Stimulated activated naive CD8-positive, alpha-beta T cell treated with anti-CD3 and anti-CD28 coated beads, Interleukin-15, Interleukin-2, amounts not matched to agents 100 U/mL and 50 U/mL, for 24 hours (primary cell): ENCODE measurements at regions not wholly inside any gene's neighbourhood (a gene's known extent, or its start where the extent isn't known, plus 50 kb on each side); places are given as distances from the start of the nearest gene placed in this dataset.

Source experiments
- ATAC-seq: fragments of 150-1000 bp; cut with Tn5 transposase; one replicate; pipeline ENCODE4 v1.10.0; 2021
- DNase-seq: peaks from one replicate; pipeline ENCODE4 v3.0.0; 2021

DNA sequence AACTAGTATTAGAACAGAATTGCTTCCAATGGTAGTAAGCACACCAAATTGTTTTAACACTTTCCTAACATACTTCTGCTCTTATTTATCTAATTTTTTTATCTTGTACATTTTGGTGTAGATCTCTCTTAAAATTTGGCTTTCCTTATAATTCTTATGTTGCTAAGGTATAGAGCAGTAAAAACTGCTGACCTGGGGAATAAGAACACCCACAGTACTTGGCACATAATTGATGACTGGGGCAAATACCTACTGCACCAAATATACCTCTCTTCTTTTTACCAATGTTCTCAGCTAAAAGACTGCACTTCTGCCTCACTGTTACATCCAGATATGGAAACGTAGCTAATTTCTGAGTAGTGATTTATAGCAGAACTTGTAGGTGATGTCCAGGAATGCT is 642.2 kb downstream of the LIG4 start:
- DNase-seq = no peak
- no peak for ATAC-seq

DNA sequence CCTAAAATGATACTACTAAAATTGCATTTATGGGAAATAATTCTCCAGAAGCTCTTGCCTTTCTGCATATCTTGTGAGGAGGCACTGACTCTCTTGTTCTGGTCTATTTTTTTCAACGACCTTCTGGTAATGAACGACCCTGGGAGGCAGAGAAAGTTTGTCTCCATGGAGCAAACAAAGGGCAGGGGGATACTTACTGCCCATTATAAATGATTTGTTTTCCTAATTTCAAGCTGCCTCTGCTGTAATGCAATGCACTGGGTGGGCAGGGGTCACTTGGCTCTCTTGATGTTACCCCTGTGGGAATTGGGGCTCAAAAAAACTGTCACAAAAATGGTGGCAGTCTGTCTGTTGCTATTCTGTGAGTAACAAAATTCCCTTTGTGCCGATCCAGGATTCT is 643.2 kb downstream of the LIG4 start:
- DNase-seq (no peak), ATAC-seq (no peak)

- ATAC-seq = no peak
- DNase-seq = no peak
Observed at GRCh38 chr13:107568181-107568580, 647.2 kb downstream of the LIG4 start.

GRCh38 chr13:107563099-107563925 is 652.0 kb downstream of the LIG4 start:
- ATAC-seq (no peak), DNase-seq (no peak)

DNA sequence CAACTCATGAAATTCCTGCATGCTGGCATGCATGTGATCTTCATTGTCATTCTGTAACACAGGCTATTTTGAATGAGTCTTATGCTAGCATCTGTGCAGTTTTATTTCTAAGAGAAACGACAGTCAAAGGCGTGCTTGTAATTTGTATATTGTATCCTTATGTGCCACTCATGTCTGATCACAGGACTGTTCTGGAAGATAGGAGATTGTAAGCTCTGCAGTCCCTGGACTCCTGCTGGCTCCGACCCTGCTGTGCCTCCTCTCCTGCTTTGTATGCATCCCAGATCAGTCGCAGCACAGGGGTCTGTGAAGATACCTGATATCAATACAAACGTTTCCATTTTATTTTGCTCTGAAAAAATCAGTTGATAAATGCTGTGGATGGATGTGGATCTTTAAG is 653.1 kb downstream of the LIG4 start:
- DNase-seq = no peak

GRCh38 chr13:107554460-107554859 is 660.9 kb downstream of the LIG4 start:
- ATAC-seq = no peak

More for the DNA sequence above, 653.1 kb downstream of the LIG4 start:
- no peak for ATAC-seq

DNA sequence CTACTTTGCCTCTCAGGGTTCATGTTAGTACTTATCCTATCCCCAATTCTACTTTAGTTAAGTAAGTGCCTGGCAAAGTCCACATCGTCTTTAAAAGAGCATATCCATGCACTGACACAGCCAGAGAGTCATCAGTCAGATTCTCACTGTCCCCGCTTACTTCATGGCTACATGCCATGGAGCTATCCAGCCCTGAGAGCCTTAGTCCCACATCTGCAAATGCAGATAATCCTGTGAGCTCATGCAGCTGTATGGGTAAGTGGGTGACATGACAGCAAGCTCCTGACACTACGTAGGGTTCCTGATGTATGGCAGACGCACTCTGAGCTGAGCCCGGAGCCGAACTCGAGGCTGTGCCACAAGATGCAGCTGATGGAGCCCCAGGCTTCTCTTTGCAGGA is 661.5 kb downstream of the LIG4 start:
- DNase-seq (no peak), ATAC-seq (no peak)

More at GRCh38 chr13:107554460-107554859, 660.9 kb downstream of the LIG4 start:
- no peak for DNase-seq

DNA sequence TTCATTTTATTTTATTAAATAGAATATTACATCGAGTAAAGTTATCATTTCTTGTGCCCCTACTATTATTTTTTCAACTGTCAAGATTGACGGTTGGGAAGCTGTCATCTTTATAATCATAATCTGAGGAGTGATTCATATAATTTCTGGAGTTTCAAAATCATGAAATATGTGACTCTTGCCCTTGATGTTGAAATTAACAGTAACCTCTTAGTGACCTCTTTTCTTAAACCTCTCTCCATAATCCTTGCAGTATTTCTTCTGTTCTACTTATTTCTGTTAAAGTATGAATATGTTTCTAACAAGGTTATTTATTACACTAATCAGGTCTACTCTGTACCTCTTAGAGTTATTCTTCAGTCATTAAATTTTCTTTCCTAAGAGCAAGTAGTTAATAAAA is 663.8 kb downstream of the LIG4 start:
- DNase-seq (no peak), ATAC-seq (no peak)

DNA sequence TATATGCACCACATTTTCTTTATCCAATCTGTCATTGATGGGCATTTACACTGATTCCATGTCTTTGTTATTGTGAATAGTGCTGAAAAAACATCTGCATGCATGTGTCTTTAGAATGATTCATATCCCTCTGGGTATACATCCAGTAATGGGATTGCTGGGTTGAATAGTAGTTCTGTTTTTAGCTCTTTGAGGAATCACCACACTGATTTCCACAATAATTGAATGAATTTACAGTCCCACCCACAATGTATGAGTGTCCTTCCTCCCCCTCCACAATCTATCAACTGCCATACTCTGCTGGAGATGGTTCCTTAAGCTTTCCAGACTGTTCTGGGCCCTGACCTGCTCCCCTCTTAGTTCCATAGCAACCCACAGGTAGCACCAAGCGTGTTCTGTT is 667.0 kb downstream of the LIG4 start:
- ATAC-seq = no peak

DNA sequence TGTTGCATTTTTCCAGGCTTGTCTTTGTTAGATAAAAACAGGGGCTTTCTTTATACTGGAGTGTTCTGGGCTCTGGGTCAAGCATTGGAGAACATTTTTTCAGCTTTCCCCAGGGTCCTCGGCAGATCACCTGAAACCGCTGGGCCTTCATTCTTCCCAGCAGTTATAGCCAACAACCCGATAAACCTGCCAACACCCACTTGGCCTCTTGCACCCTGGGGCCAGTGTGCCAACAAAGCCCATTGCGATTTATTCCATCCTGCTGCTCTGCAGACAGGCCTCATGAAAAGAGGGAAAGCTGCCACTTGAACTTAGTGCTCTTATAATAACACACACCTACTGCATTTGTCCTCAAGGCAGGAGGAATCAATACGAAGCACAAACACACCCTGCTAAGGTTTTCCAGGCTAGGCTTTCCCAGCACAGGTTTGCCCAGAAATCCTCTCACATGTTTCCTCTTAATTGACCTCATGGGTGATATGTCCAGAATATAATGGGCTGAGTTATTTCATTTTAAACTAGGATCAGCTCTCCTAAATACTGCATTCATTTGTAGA is 669.3 kb downstream of the LIG4 start:
- no peak for ATAC-seq

More for the DNA sequence above, 667.0 kb downstream of the LIG4 start:
- DNase-seq = no peak

GRCh38 chr13:107534548-107534947 is 680.8 kb downstream of the LIG4 start:
- DNase-seq (no peak), ATAC-seq (no peak)

More for the DNA sequence above, 669.3 kb downstream of the LIG4 start:
- no peak for DNase-seq

- DNase-seq (no peak), ATAC-seq (no peak)
Observed at GRCh38 chr13:107531816-107532215, 683.5 kb downstream of the LIG4 start.

DNA sequence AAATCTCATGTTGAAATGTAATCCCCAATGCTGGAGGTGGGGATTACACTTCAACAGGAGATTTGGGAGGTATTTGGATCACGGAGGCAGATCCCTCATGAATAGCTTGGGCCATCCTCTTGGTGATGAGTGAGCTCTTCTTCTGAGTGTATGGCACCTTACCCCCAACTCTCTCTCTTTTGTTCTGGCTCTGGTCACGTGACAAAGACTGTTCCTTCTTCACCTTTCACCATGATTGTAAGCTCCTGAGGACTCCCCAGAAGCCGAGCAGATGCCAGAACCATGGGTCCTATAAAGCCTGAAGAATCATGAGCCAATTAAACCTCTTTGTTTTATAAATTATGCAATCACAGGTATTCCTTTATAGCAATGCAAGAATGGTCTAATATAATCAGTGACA is 684.2 kb downstream of the LIG4 start:
- ATAC-seq (no peak), DNase-seq (no peak)

DNA sequence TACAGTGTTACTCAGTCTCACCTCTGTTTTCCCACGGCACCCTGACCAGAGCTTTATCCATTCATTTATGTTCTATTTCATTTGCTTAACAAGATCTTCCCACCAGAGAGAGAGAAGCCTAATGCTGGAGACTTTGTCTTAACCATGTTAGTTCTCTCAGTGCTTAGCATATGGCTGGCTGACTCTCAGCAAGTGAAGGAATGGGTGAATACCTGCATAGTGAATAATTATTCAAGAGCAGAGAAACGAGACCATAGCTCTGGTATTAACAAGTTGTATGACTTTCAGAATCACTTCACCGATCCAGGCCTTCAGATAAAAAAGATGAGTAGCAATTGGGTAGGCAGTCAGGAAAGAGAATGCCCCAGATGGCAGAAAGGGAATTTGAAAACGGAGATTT is 686.3 kb downstream of the LIG4 start:
- DNase-seq (no peak), ATAC-seq (no peak)

GRCh38 chr13:107518780-107519179 is 696.6 kb downstream of the LIG4 start:
- ATAC-seq (no peak), DNase-seq (no peak)

- no peak for ATAC-seq
- DNase-seq = no peak
Observed at GRCh38 chr13:107518292-107518691, 697.0 kb downstream of the LIG4 start.

- no peak for DNase-seq
- no peak for ATAC-seq
Observed at GRCh38 chr13:107516517-107516916, 698.8 kb downstream of the LIG4 start.

- ATAC-seq = no peak
- no peak for DNase-seq
Observed at GRCh38 chr13:107512551-107512950, 702.8 kb downstream of the LIG4 start.

DNA sequence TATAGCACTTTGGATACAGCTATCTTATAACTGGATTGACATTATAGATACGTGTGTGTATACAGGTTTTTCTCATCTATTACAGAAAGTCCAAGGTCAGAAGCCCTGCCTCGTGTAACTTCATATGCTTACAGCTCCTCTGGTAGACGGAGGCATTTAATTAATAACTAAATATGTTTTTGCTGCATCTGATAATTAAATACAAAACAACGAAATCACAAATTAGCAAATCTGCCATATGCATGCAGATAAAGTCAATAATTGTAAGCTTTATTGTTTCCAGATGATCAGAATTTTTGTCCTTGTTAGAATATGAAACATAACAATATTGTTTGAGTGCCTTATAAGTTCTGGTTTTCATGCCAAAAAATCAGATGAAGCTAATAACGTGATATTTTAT is 717.7 kb downstream of the LIG4 start:
- no peak for DNase-seq

GRCh38 chr13:107493266-107493665 is 722.1 kb downstream of the LIG4 start:
- ATAC-seq (no peak), DNase-seq (no peak)

More for the DNA sequence above, 717.7 kb downstream of the LIG4 start:
- ATAC-seq = no peak

- DNase-seq (no peak), ATAC-seq (no peak)
Observed at GRCh38 chr13:107482688-107483087, 732.6 kb downstream of the LIG4 start.

DNA sequence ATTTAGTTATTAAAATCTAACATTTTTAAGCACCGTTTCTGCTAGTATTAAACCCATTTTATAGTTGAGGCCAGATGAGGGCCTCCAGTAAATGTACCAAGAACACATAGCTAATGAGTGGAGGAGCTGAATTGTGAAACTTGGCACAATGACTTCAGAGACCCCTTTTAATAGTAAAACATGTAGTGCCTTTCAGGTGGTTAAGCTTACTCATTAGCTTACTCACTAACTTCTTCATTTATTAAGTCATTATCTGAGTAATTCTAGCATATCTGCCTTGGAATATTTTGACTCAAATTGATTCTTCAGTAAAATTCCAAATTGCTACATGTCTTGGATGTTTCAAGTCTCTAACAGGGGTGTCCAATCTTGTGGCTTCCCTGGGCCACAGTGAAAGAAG is 735.2 kb downstream of the LIG4 start:
- no peak for DNase-seq
- ATAC-seq = no peak

DNA sequence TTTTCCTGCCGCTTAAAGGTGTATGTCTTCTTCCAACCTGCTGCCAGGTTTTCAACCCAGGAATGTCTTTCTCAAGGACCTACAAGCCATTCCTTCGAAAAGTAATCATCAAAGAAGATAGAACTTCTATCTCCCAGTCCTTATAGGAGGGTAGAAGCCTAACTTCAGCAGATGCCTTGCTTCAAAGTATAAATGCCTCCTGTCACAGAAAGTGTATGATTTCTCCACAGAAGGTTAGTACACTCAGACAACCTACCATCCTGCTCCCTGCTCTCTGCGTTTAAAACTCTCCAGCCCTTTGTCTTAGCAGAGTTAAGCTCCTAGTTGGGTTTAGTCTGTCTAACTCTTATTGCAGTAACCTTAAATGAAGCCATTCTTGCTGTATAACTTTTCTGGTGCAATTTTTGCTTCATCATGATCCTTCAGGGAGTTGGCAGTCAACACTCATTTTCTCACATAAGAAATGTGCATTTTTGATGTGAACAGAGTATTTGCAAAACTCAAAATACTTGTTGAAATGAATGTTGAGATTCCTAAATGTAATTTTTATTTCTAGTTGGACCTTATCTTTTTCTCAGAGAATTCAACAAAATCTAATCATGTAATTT is 737.5 kb downstream of the LIG4 start:
- ATAC-seq (no peak), DNase-seq (no peak)
